ENCODE measurements at regions not wholly inside any gene's neighbourhood (a gene's known extent, or its start where the extent isn't known, plus 50 kb on each side); places are given as distances from the start of the nearest gene placed in this dataset.

- Histone ChIP-seq H2BK120ac (ENCODE audit: low read depth, low read length, poor library complexity, severe bottlenecking) (no peak overlapping the region), H4K8ac (replicated peaks; ENCODE audit: insufficient read length, low read depth, low read length) (no peak overlapping the region), H2BK20ac (ENCODE audit: low read depth, low read length, poor library complexity, severe bottlenecking) (no peak overlapping the region), H4K5ac (ENCODE audit: insufficient read length, low read depth, low read length) (no peak overlapping the region), H2BK15ac (ENCODE audit: low read depth, low read length) (no peak overlapping the region), H3K23ac (ENCODE audit: insufficient read length, low read depth, low read length) (no peak overlapping the region), H3K18ac (ENCODE audit: insufficient read length, low read depth, low read length) (no peak overlapping the region), H3T11ph (ENCODE audit: low read length) (no peak overlapping the region), H3K4ac (ENCODE audit: low read depth, low read length) (no peak overlapping the region), H2BK12ac (ENCODE audit: insufficient read length, low read depth, low read length) (no peak overlapping the region), H4K91ac (ENCODE audit: insufficient read length, low read depth, low read length) (no peak overlapping the region), H2BK5ac (ENCODE audit: insufficient read length, low read length) (no peak overlapping the region), H3K4me1 (ENCODE audit: insufficient read depth, low read length) (no peaks in the 10 kb centered on the region), H3K27ac (ENCODE audit: insufficient read length, low read depth, low read length) (no peak overlapping the region), H3K14ac (ENCODE audit: insufficient read depth, low read length) (no peak overlapping the region), H3K56ac (ENCODE audit: insufficient read length, low read depth, low read length) (no peak overlapping the region), H4K20me1 (ENCODE audit: control insufficient read depth, insufficient read depth, insufficient read length) (no peaks in the 10 kb centered on the region), H3K9ac (ENCODE audit: extremely low read depth, insufficient read length, low read length) (no peak overlapping the region), H3K9me3 (ENCODE audit: control insufficient read depth, low read depth, low read length) (no peaks in the 10 kb centered on the region), H3K79me2 (ENCODE audit: insufficient read depth, low read length) (no peaks in the 10 kb centered on the region), H2AFZ (ENCODE audit: low read length) (no peak overlapping the region), H2AK5ac (ENCODE audit: insufficient read length, low read length) (no peak overlapping the region), H3K23me2 (ENCODE audit: insufficient read length, low read depth, low read length, poor library complexity, severe bottlenecking) (no peaks in the 10 kb centered on the region), H3K27me3 (ENCODE audit: insufficient read depth, low read length) (no peaks in the 10 kb centered on the region), H3K4me2 (ENCODE audit: insufficient read depth, insufficient read length, low read length) (no peak overlapping the region), H3K79me1 (ENCODE audit: insufficient read depth, low read depth, low read length, poor library complexity, severe bottlenecking) (no peaks in the 10 kb centered on the region)
- Mint-ChIP-seq H3K27ac (no peak overlapping the region), H3K9me3 (peaks cover 10 to 13% of the 10 kb centered on the region in 2 experiments), H3K27me3 (ENCODE audit: low read depth) (no peaks in the 10 kb centered on the region), H3K4me3 (no peak overlapping the region), H3K36me3 (ENCODE audit: insufficient read depth in 1 of 3, low read depth in 3 of 3) (peaks cover 0 to 20% (median 8%) of the 10 kb centered on the region in 3 experiments; a peak in 5 of 7 replicates), H3K4me1 (no peaks in the 10 kb centered on the region)
- WGBS (ENCODE audit: extremely low coverage, insufficient read length, low lambda C conversion rate): no CpG with 5 or more reads among the region's 1 CpG
- no peak for TF ChIP-seq CTCF (conservative IDR thresholded peaks at IDR 0.05)
- no peak for DNase-seq
Measured at GRCh38 chr6:163886428-163886827, 471.9 kb downstream of the QKI start.

Measured in H9 (cell line).